H1 (cell line): ENCODE measurements at regions not wholly inside any gene's neighbourhood (a gene's known extent, or its start where the extent isn't known, plus 50 kb on each side); places are given as distances from the start of the nearest gene placed in this dataset.

ENCODE experiments used
- CTCF ChIA-PET: fragments of 300-600 bp; sonication (Branson Sonifier 250); formaldehyde crosslinking; loops from one replicate; lab custom pipeline; 2021; ENCODE audit not compliant: partially characterized antibody; lab: Charles Lee
- POLR2A ChIA-PET: fragments of 300-600 bp; sonication (Branson Sonifier 250); formaldehyde crosslinking; loops from one replicate; lab custom pipeline; 2021; ENCODE audit warnings: inconsistent platforms; ENCODE audit not compliant: partially characterized antibody; lab: Charles Lee
- DNase-seq, 2 experiments: peaks; one replicate each; pipeline versions ENCODE4 v3.0.0 to v3.0.0-alpha.2; 2010 to 2022; ENCODE audit warnings: low spot score in 2 of 2, low read depth in 1 of 2, mixed read lengths in 1 of 2
- FAIRE-seq: peaks from 2 replicates; lab custom pipeline; 2011; peaks lifted over from hg19 to GRCh38; lab: Jason Lieb, UNC
- H2AFZ ChIP-seq: 2 replicates; pipeline ENCODE4 v1.8.1; 2012; ENCODE audit warnings: low read length, inconsistent platforms
- H2AK5ac ChIP-seq: 2 replicates; pipeline ENCODE4 v1.6.1; 2013; ENCODE audit warnings: low read depth, low read length
- H2BK120ac ChIP-seq: replicated peaks from 2 replicates; pipeline ENCODE3; 2013; ENCODE audit warnings: low read depth, low read length, inconsistent platforms
- H2BK12ac ChIP-seq: 2 replicates; pipeline ENCODE4 v1.6.1; 2013; ENCODE audit warnings: low read depth, low read length
- H2BK15ac ChIP-seq: 2 replicates; pipeline ENCODE4 v1.6.1; 2013; ENCODE audit warnings: low read length
- H2BK20ac ChIP-seq: 2 replicates; pipeline ENCODE4 v1.6.1; 2013; ENCODE audit warnings: low read length
- H2BK5ac ChIP-seq: 2 replicates; pipeline ENCODE4 v1.6.1; 2013; ENCODE audit warnings: low read depth, low read length
- H3K14ac ChIP-seq: 2 replicates; pipeline ENCODE4 v1.6.1; 2013; ENCODE audit warnings: inconsistent platforms; ENCODE audit not compliant: insufficient read length
- H3K18ac ChIP-seq: 2 replicates; pipeline ENCODE4 v1.6.1; 2013; ENCODE audit warnings: low read length; ENCODE audit errors: extremely low read depth
- H3K23ac ChIP-seq: 2 replicates; pipeline ENCODE4 v1.6.1; 2013; ENCODE audit warnings: inconsistent platforms; ENCODE audit not compliant: insufficient read length
- H3K23me2 ChIP-seq: 2 replicates; pipeline ENCODE4 v1.6.1; 2013; ENCODE audit warnings: low read depth, low read length
- H3K27ac ChIP-seq: 2 replicates; pipeline ENCODE4 v1.6.1; 2011; ENCODE audit warnings: low read depth, low read length, inconsistent platforms
- H3K27me3 ChIP-seq, 4 experiments: replicated peaks in 1 of 4; 1 replicate in 1 of 4; 2 replicates in 3 of 4; pipeline versions ENCODE4 v1.6.1 to v1.8.1; 2011 to 2013; ENCODE audit warnings: low read length in 3 of 4, mild to moderate bottlenecking in 3 of 4, inconsistent platforms in 2 of 4, mixed read lengths in 2 of 4, moderate library complexity in 1 of 4; ENCODE audit not compliant: control insufficient read depth in 3 of 4, insufficient read depth in 3 of 4; ENCODE audit errors: extremely low read depth in 1 of 4
- H3K36me3 ChIP-seq, 4 experiments: 2 replicates each; pipeline versions ENCODE4 v1.6.1 to v1.8.1; 2011 to 2013; ENCODE audit warnings: mild to moderate bottlenecking in 4 of 4, low read length in 3 of 4, moderate library complexity in 2 of 4, control low read depth in 1 of 4, inconsistent platforms in 1 of 4; ENCODE audit not compliant: insufficient read depth in 4 of 4, control insufficient read depth in 2 of 4
- H3K4ac ChIP-seq: replicated peaks from 2 replicates; pipeline ENCODE3; 2013; ENCODE audit warnings: low read length, low read depth, mixed read lengths, inconsistent platforms; ENCODE audit not compliant: insufficient read length
- H3K4me1 ChIP-seq, 4 experiments: replicated peaks in 1 of 4; 1 replicate in 1 of 4; 2 replicates in 3 of 4; pipeline versions ENCODE4 v1.6.1 to v1.8.1; 2011 to 2013; ENCODE audit warnings: low read length in 3 of 4, inconsistent platforms in 2 of 4, mixed read lengths in 1 of 4; ENCODE audit not compliant: insufficient read depth in 4 of 4, control insufficient read depth in 3 of 4
- H3K4me2 ChIP-seq, 2 experiments: 2 replicates each; pipeline versions ENCODE4 v1.6.1 to v1.8.1; 2011 to 2013; ENCODE audit warnings: low read depth in 2 of 2, low read length in 2 of 2, control low read depth in 1 of 2, inconsistent platforms in 1 of 2, mild to moderate bottlenecking in 1 of 2; ENCODE audit not compliant: insufficient read depth in 1 of 2
- H3K4me3 ChIP-seq, 4 experiments: fragments of 200-600, 300-600 bp in 1 of 4; sonication (generic), shearing (Covaris generic), sonication (Bioruptor Twin) in 1 of 4; 2 replicates each; pipeline versions ENCODE4 v1.5.1 to v1.8.1; 2011 to 2016; ENCODE audit warnings: low read length in 4 of 4, low read depth in 3 of 4, control low read depth in 2 of 4, inconsistent platforms in 2 of 4, mild to moderate bottlenecking in 2 of 4, mixed read lengths in 1 of 4, moderate library complexity in 1 of 4; ENCODE audit not compliant: insufficient read depth in 2 of 4; ENCODE audit errors: extremely low read depth in 1 of 4
- H3K56ac ChIP-seq: replicated peaks from 2 replicates; pipeline ENCODE3; 2013; ENCODE audit warnings: low read depth, mild to moderate bottlenecking, mixed read lengths, low read length, inconsistent platforms; ENCODE audit not compliant: insufficient read length
- H3K79me1 ChIP-seq: 2 replicates; pipeline ENCODE4 v1.6.1; 2013; ENCODE audit warnings: low read depth, low read length, control low read depth
- H3K79me2 ChIP-seq, 2 experiments: 2 replicates each; pipeline versions ENCODE4 v1.6.1 to v1.8.1; 2012 to 2013; ENCODE audit warnings: low read length in 2 of 2, mild to moderate bottlenecking in 2 of 2, inconsistent platforms in 1 of 2; ENCODE audit not compliant: insufficient read depth in 2 of 2, control insufficient read depth in 1 of 2
- H3K9ac ChIP-seq, 4 experiments: replicated peaks in 1 of 4; 1 replicate in 1 of 4; 2 replicates in 3 of 4; pipeline versions ENCODE4 v1.6.1 to v1.8.1; 2011 to 2013; ENCODE audit warnings: low read depth in 3 of 4, low read length in 3 of 4, control low read depth in 2 of 4, mild to moderate bottlenecking in 2 of 4, moderate library complexity in 2 of 4, inconsistent platforms in 1 of 4; ENCODE audit errors: extremely low read depth in 1 of 4
- H3K9me3 ChIP-seq, 2 experiments: 2 replicates each; pipeline versions ENCODE4 v1.6.1 to v1.8.1; 2012 to 2013; ENCODE audit warnings: mild to moderate bottlenecking in 2 of 2, moderate library complexity in 2 of 2, control low read depth in 1 of 2, inconsistent platforms in 1 of 2, low read depth in 1 of 2, low read length in 1 of 2, mixed read lengths in 1 of 2; ENCODE audit not compliant: insufficient read depth in 2 of 2
- H4K20me1 ChIP-seq, 2 experiments: replicated peaks in 1 of 2; 2 replicates each; pipeline versions ENCODE3 to v1.8.1; 2011 to 2013; ENCODE audit warnings: inconsistent platforms in 2 of 2, low read length in 2 of 2, mild to moderate bottlenecking in 1 of 2; ENCODE audit not compliant: insufficient read depth in 2 of 2, control insufficient read depth in 1 of 2
- H4K5ac ChIP-seq: 2 replicates; pipeline ENCODE4 v1.6.1; 2013; ENCODE audit warnings: low read length, low read depth, mixed read lengths, inconsistent platforms; ENCODE audit not compliant: insufficient read length
- H4K8ac ChIP-seq: 2 replicates; pipeline ENCODE4 v1.8.0; 2013; ENCODE audit warnings: mild to moderate bottlenecking, moderate library complexity, low read length, inconsistent platforms; ENCODE audit not compliant: insufficient read depth; ENCODE audit errors: extremely low read depth
- H4K91ac ChIP-seq: replicated peaks from 2 replicates; pipeline ENCODE3; 2013; ENCODE audit warnings: low read length, mixed read lengths, inconsistent platforms; ENCODE audit not compliant: insufficient read length
- BCL11A ChIP-seq, 2 experiments: IDR thresholded peaks; one replicate each; pipeline ENCODE4 v1.6.1; 2011; ENCODE audit warnings: low read depth in 2 of 2, low read length in 2 of 2, mild to moderate bottlenecking in 2 of 2
- CBX5 ChIP-seq: fragments of 300-800, 300-1000 bp; sonication (generic); IDR thresholded peaks from 2 replicates; pipeline ENCODE4 v1.7.1; 2016; ENCODE audit warnings: antibody characterized with exemption, low read length, low read depth
- JUN ChIP-seq: IDR thresholded peaks from 2 replicates; pipeline ENCODE4 v1.6.1; 2011; ENCODE audit warnings: low read depth, mild to moderate bottlenecking, improper control_type of control experiment, low read length
- NANOG ChIP-seq: IDR thresholded peaks from 2 replicates; pipeline ENCODE4 v1.6.1; 2011; ENCODE audit warnings: low read length, low read depth, mild to moderate bottlenecking, inconsistent platforms; ENCODE audit not compliant: insufficient read depth, poor library complexity, severe bottlenecking
- PHF8 ChIP-seq: fragments of 200-600 bp; sonication (generic); conservative IDR thresholded peaks from 2 replicates; pipeline ENCODE4 v1.7.1; 2012; ENCODE audit warnings: low read depth, mild to moderate bottlenecking, inconsistent platforms, low read length, moderate library complexity
- RNF2 ChIP-seq: fragments of 200-900, 300-1000 bp; sonication (generic); IDR thresholded peaks from 2 replicates; pipeline ENCODE4 v1.7.1; 2016; ENCODE audit warnings: borderline replicate concordance, low read depth, mild to moderate bottlenecking, antibody characterized with exemption, low read length; ENCODE audit not compliant: poor library complexity, severe bottlenecking; ENCODE audit errors: missing control alignments
- TCF12 ChIP-seq: IDR thresholded peaks from 2 replicates; pipeline ENCODE4 v1.6.1; 2011; ENCODE audit warnings: low read depth, mild to moderate bottlenecking, low read length
- WGBS, 2 experiments: shearing (Covaris generic) in 1 of 2; methylation state at CpG; one replicate each; pipeline versions ENCODE4 v1.1.6 to v1.1.7; 2013 to 2015; ENCODE audit warnings: low lambda C conversion rate in 2 of 2, mixed read lengths in 2 of 2, inconsistent platforms in 1 of 2, low coverage in 1 of 2, missing lambda C conversion rate in 1 of 2; ENCODE audit not compliant: insufficient replicate concordance in 2 of 2, insufficient coverage in 1 of 2, insufficient read length in 1 of 2; ENCODE audit errors: extremely low coverage in 1 of 2, missing lambda C conversion rate in 1 of 2; 5-methylcytosine and 5-hydroxymethylcytosine counted together
- TF ChIP-seq, protein P1 (sequence below), 3 experiments: IDR thresholded peaks; 1 replicate in 2 of 3; 2 replicates in 1 of 3; pipeline versions ENCODE4 v1.5.1 to v1.6.1; 2011; ENCODE audit warnings: low read length in 3 of 3, mild to moderate bottlenecking in 3 of 3, inconsistent platforms in 2 of 3, low read depth in 1 of 3, moderate library complexity in 1 of 3; ENCODE audit not compliant: insufficient read depth in 1 of 3; ENCODE audit errors: control extremely low read depth in 1 of 3

- H3K79me2 ChIP-seq, result no peaks in the 10 kb centered on the region
- FAIRE-seq (no peak), DNase-seq (no peak)
- H2BK120ac ChIP-seq, result no peak overlapping the region
- no peak overlapping the region; a peak in 1 of 7 replicates for H3K9ac ChIP-seq
- no peak overlapping the region for H4K5ac ChIP-seq
- H3K56ac ChIP-seq, result no peak overlapping the region
- H4K20me1 ChIP-seq, result no peaks in the 10 kb centered on the region
- no peak overlapping the region for H3K4me3 ChIP-seq
- no peak overlapping the region for H3K4ac ChIP-seq
- no peak overlapping the region for H3K14ac ChIP-seq
- ChIA-PET CTCF (interaction anchor here (0.7 to 3.3 kb wide), 6 partner anchors 9 to 310 kb away, joined by 3 to 14 read pairs (median 3); no protein-coding TSS in a partner anchor), POLR2A (no interaction called here)
- no peaks in the 10 kb centered on the region for H3K27me3 ChIP-seq
- no peak overlapping the region for H2BK5ac ChIP-seq
- no peak overlapping the region for H3K4me2 ChIP-seq
- no peak overlapping the region for H4K8ac ChIP-seq
- no peak overlapping the region for H2AFZ ChIP-seq
- H2AK5ac ChIP-seq, result no peak overlapping the region
- H3K9me3 ChIP-seq, result no peaks in the 10 kb centered on the region
- H2BK20ac ChIP-seq, result no peak overlapping the region
- TF ChIP-seq BCL11A (IDR thresholded peaks at IDR 0.05; ENCODE audit: low read depth in 2 of 2, low read length in 2 of 2) (no peak), RNF2 (no peak), TCF12 (no peak), NANOG (no peak), PHF8 (no peak), CBX5 (no peak), JUN (no peak)
- TF ChIP-seq, protein P1, sequence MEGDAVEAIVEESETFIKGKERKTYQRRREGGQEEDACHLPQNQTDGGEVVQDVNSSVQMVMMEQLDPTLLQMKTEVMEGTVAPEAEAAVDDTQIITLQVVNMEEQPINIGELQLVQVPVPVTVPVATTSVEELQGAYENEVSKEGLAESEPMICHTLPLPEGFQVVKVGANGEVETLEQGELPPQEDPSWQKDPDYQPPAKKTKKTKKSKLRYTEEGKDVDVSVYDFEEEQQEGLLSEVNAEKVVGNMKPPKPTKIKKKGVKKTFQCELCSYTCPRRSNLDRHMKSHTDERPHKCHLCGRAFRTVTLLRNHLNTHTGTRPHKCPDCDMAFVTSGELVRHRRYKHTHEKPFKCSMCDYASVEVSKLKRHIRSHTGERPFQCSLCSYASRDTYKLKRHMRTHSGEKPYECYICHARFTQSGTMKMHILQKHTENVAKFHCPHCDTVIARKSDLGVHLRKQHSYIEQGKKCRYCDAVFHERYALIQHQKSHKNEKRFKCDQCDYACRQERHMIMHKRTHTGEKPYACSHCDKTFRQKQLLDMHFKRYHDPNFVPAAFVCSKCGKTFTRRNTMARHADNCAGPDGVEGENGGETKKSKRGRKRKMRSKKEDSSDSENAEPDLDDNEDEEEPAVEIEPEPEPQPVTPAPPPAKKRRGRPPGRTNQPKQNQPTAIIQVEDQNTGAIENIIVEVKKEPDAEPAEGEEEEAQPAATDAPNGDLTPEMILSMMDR (IDR thresholded peaks at IDR 0.05; ENCODE audit: control extremely low read depth in 1 of 3, insufficient read depth in 1 of 3, low read depth in 1 of 3, low read length in 3 of 3), result no peak
- WGBS, 2 experiments, result 83% methylated on average over 3 of the region's 3 CpGs; no CpG with 5 or more reads in 1 of the 2 experiments
- no peaks in the 10 kb centered on the region for H3K23me2 ChIP-seq
- no peak overlapping the region for H2BK15ac ChIP-seq
- H4K91ac ChIP-seq, result no peak overlapping the region
- H3K23ac ChIP-seq, result no peak overlapping the region
- H3K79me1 ChIP-seq, result no peaks in the 10 kb centered on the region
- H2BK12ac ChIP-seq, result no peak overlapping the region
- no peak overlapping the region for H3K18ac ChIP-seq
- H3K27ac ChIP-seq, result no peak overlapping the region
- peaks cover 0 to 3% (median 0%) of the 10 kb centered on the region in 4 experiments; a peak in 2 of 7 replicates for H3K4me1 ChIP-seq
- no peaks in the 10 kb centered on the region for H3K36me3 ChIP-seq
Observed at GRCh38 chr9:109883623-109884022, 103.6 kb downstream of the PALM2AKAP2 start.
